Naive thymus-derived CD4-positive, alpha-beta T cell (primary cell): ENCODE measurements at regions not wholly inside any gene's neighbourhood (a gene's known extent, or its start where the extent isn't known, plus 50 kb on each side); places are given as distances from the start of the nearest gene placed in this dataset.

Experiments
- ATAC-seq: fragments of 150-1000 bp; cut with Tn5 transposase; 2 replicates; pipeline ENCODE4 v1.10.0; 2021; ENCODE audit warnings: mild to moderate bottlenecking, moderate library complexity
- CTCF ChIA-PET: fragments of 350-600 bp; sonication (Branson Sonifier 250); formaldehyde crosslinking; loops from one replicate; lab custom pipeline; 2021; ENCODE audit warnings: antibody characterized with exemption; lab: Charles Lee
- POLR2A ChIA-PET: fragments of 350-600 bp; sonication (Branson Sonifier 250); formaldehyde crosslinking; loops from one replicate; lab custom pipeline; 2021; ENCODE audit warnings: antibody characterized with exemption, inconsistent platforms; lab: Charles Lee
- DNase-seq, 9 donors: peaks; one replicate each; pipeline versions ENCODE4 v3.0.0 to v3.0.0-alpha.2; 2020 to 2022; ENCODE audit warnings: mixed read lengths in 1 of 9
- H3K27ac ChIP-seq: one replicate; pipeline ENCODE4 v1.7.0; 2013; ENCODE audit warnings: mild to moderate bottlenecking, low read depth, low read length, moderate library complexity
- H3K27me3 ChIP-seq, 2 donors: one replicate each; pipeline ENCODE4 v1.7.0; 2013; ENCODE audit warnings: low read length in 2 of 2, mild to moderate bottlenecking in 2 of 2, moderate library complexity in 2 of 2; ENCODE audit not compliant: control insufficient read depth in 2 of 2, insufficient read depth in 2 of 2
- H3K36me3 ChIP-seq, 3 experiments: 1 replicate in 2 of 3; 2 replicates in 1 of 3; pipeline ENCODE4 v1.7.0; 2013; ENCODE audit warnings: low read length in 3 of 3, mild to moderate bottlenecking in 3 of 3, moderate library complexity in 1 of 3; ENCODE audit not compliant: insufficient read depth in 3 of 3, control insufficient read depth in 2 of 3
- H3K4me1 ChIP-seq, 2 donors: one replicate each; pipeline ENCODE4 v1.7.0; 2013; ENCODE audit warnings: low read length in 2 of 2, mild to moderate bottlenecking in 2 of 2, moderate library complexity in 1 of 2; ENCODE audit not compliant: control insufficient read depth in 2 of 2, insufficient read depth in 2 of 2
- H3K4me3 ChIP-seq: 2 replicates; pipeline ENCODE4 v1.7.0; 2013; ENCODE audit warnings: mild to moderate bottlenecking, low read length
- H3K9me3 ChIP-seq, 3 experiments: 1 replicate in 2 of 3; 2 replicates in 1 of 3; pipeline ENCODE4 v1.7.0; 2013; ENCODE audit warnings: low read length in 3 of 3; ENCODE audit not compliant: control insufficient read depth in 2 of 3
- H3K27ac Mint-ChIP-seq, 9 donors: one replicate each; pipeline ENCODE4 v1.8.0; 2020 to 2022; ENCODE audit warnings: mixed read lengths in 9 of 9, mild to moderate bottlenecking in 8 of 9, moderate library complexity in 5 of 9, inconsistent platforms in 2 of 9
- H3K27me3 Mint-ChIP-seq, 5 donors: one replicate each; pipeline ENCODE4 v1.8.0; 2021 to 2022; ENCODE audit warnings: mixed read lengths in 5 of 5, mild to moderate bottlenecking in 1 of 5
- H3K36me3 Mint-ChIP-seq, 5 donors: one replicate each; pipeline ENCODE4 v1.8.0; 2020 to 2022; ENCODE audit warnings: mixed read lengths in 5 of 5, mild to moderate bottlenecking in 3 of 5, inconsistent platforms in 1 of 5
- H3K4me1 Mint-ChIP-seq, 7 donors: one replicate each; pipeline ENCODE4 v1.8.0; 2020 to 2022; ENCODE audit warnings: mixed read lengths in 7 of 7, mild to moderate bottlenecking in 3 of 7, inconsistent platforms in 1 of 7
- H3K4me3 Mint-ChIP-seq, 10 donors: one replicate each; pipeline ENCODE4 v1.8.0; 2020 to 2022; ENCODE audit warnings: mild to moderate bottlenecking in 10 of 10, mixed read lengths in 10 of 10, moderate library complexity in 6 of 10, inconsistent platforms in 2 of 10
- H3K9me3 Mint-ChIP-seq, 11 donors: one replicate each; pipeline ENCODE4 v1.8.0; 2020 to 2022; ENCODE audit warnings: mixed read lengths in 11 of 11, mild to moderate bottlenecking in 4 of 11, inconsistent platforms in 1 of 11, moderate library complexity in 1 of 11
- intact Hi-C, 2 donors: fragments of 100-400 bp; cut with micrococcal nuclease; formaldehyde crosslinking; loops; one replicate each; pipeline ENCODE4 v1.15.1; 2023

GRCh38 chr10:29030900-29031299 lies 258.0 kb upstream of the LYZL1 start:
- no peaks in the 10 kb centered on the region for H3K27me3 ChIP-seq
- H3K36me3 Mint-ChIP-seq, result no peaks in the 10 kb centered on the region
- H3K27ac Mint-ChIP-seq, result no peak overlapping the region
- no peak overlapping the region for H3K4me3 Mint-ChIP-seq
- H3K27me3 Mint-ChIP-seq, result peaks cover 0 to 32% (median 14%) of the 10 kb centered on the region in 5 donors
- no peaks in the 10 kb centered on the region for H3K36me3 ChIP-seq
- ATAC-seq (no peak), DNase-seq (no peak)
- ChIA-PET CTCF (no interaction called here), POLR2A (interaction anchor here (0.7 kb wide), 1 partner anchor 1456 kb away, joined by 3 read pairs; no protein-coding TSS in a partner anchor)
- no peaks in the 10 kb centered on the region for H3K4me1 Mint-ChIP-seq
- no peak overlapping the region for H3K4me3 ChIP-seq
- intact Hi-C loops, result no loop called here
- H3K9me3 ChIP-seq, result no peaks in the 10 kb centered on the region
- no peak overlapping the region for H3K27ac ChIP-seq
- no peaks in the 10 kb centered on the region for H3K4me1 ChIP-seq
- peaks cover 0 to 3% (median 0%) of the 10 kb centered on the region in 11 donors for H3K9me3 Mint-ChIP-seq

- DNase-seq, result no peak
- POLR2A ChIA-PET, result no interaction called here
- intact Hi-C loops, result no loop called here
- no peaks in the 10 kb centered on the region for H3K36me3 ChIP-seq
- H3K27ac Mint-ChIP-seq, result no peak overlapping the region
- H3K4me3 Mint-ChIP-seq, result no peak overlapping the region
- ATAC-seq, result no peak
- H3K4me1 ChIP-seq, result no peaks in the 10 kb centered on the region
- CTCF ChIA-PET, result no interaction called here
- no peaks in the 10 kb centered on the region for H3K27me3 ChIP-seq
- H3K4me3 ChIP-seq, result no peak overlapping the region
- H3K36me3 Mint-ChIP-seq, result no peaks in the 10 kb centered on the region
- H3K9me3 ChIP-seq, result no peaks in the 10 kb centered on the region
- H3K4me1 Mint-ChIP-seq, result no peaks in the 10 kb centered on the region
- no peak overlapping the region for H3K27ac ChIP-seq
- peaks cover 0 to 5% (median 0%) of the 10 kb centered on the region in 11 donors for H3K9me3 Mint-ChIP-seq
- H3K27me3 Mint-ChIP-seq, result peaks cover 0 to 33% (median 14%) of the 10 kb centered on the region in 5 donors
These were observed 256.7 kb upstream of the LYZL1 start for GRCh38 chr10:29032169-29032568.

GRCh38 chr10:29033311-29033940 lies 255.4 kb upstream of the LYZL1 start:
- no peak overlapping the region for H3K27ac Mint-ChIP-seq

GRCh38 chr10:29034592-29034991 lies 254.3 kb upstream of the LYZL1 start:
- peaks cover 0 to 5% (median 0%) of the 10 kb centered on the region in 11 donors for H3K9me3 Mint-ChIP-seq
- no peaks in the 10 kb centered on the region for H3K36me3 Mint-ChIP-seq
- H3K4me1 Mint-ChIP-seq, result no peaks in the 10 kb centered on the region
- Histone ChIP-seq H3K4me3 (no peak overlapping the region), H3K36me3 (no peaks in the 10 kb centered on the region), H3K4me1 (no peaks in the 10 kb centered on the region), H3K27me3 (no peaks in the 10 kb centered on the region), H3K9me3 (no peaks in the 10 kb centered on the region), H3K27ac (no peak overlapping the region)
- ATAC-seq (no peak), DNase-seq (no peak)
- peaks cover 0 to 30% (median 22%) of the 10 kb centered on the region in 5 donors for H3K27me3 Mint-ChIP-seq
- H3K27ac Mint-ChIP-seq, result no peak overlapping the region
- intact Hi-C loops, result no loop called here
- H3K4me3 Mint-ChIP-seq, result no peak overlapping the region
- ChIA-PET CTCF (no interaction called here), POLR2A (no interaction called here)

More at GRCh38 chr10:29033311-29033940, 255.4 kb upstream of the LYZL1 start:
- ChIA-PET POLR2A (no interaction called here), CTCF (interaction anchor here (1.0 kb wide), 1 partner anchor 10 kb away, joined by 3 read pairs; no protein-coding TSS in a partner anchor)
- no peaks in the 10 kb centered on the region for H3K27me3 ChIP-seq
- DNase-seq, result no peak
- no peak overlapping the region for H3K27ac ChIP-seq
- no peak overlapping the region for H3K4me3 ChIP-seq
- Mint-ChIP-seq H3K9me3 (peaks cover 0 to 5% (median 0%) of the 10 kb centered on the region in 11 donors), H3K4me3 (no peak overlapping the region), H3K36me3 (no peaks in the 10 kb centered on the region), H3K4me1 (no peaks in the 10 kb centered on the region), H3K27me3 (peaks cover 0 to 36% (median 19%) of the 10 kb centered on the region in 5 donors)
- intact Hi-C loops, result no loop called here
- no peaks in the 10 kb centered on the region for H3K4me1 ChIP-seq
- no peaks in the 10 kb centered on the region for H3K36me3 ChIP-seq
- H3K9me3 ChIP-seq, result no peaks in the 10 kb centered on the region
- no peak for ATAC-seq

GRCh38 chr10:29035721-29036120 lies 253.1 kb upstream of the LYZL1 start:
- Mint-ChIP-seq H3K9me3 (peaks cover 0 to 11% (median 4%) of the 10 kb centered on the region in 11 donors), H3K4me1 (peaks cover 0 to under 1% (median 0%) of the 10 kb centered on the region in 7 donors), H3K27me3 (peaks cover 0 to 34% (median 20%) of the 10 kb centered on the region in 5 donors), H3K36me3 (peaks cover 0 to 5% (median 0%) of the 10 kb centered on the region in 5 donors), H3K4me3 (no peak overlapping the region), H3K27ac (no peak overlapping the region)
- no peak overlapping the region for H3K27ac ChIP-seq
- ChIA-PET CTCF (no interaction called here), POLR2A (no interaction called here)
- no peaks in the 10 kb centered on the region for H3K9me3 ChIP-seq
- H3K36me3 ChIP-seq, result no peaks in the 10 kb centered on the region
- intact Hi-C loops, result no loop called here
- no peaks in the 10 kb centered on the region for H3K4me1 ChIP-seq
- ATAC-seq (no peak), DNase-seq (no peak)
- no peaks in the 10 kb centered on the region for H3K27me3 ChIP-seq
- no peak overlapping the region for H3K4me3 ChIP-seq

GRCh38 chr10:29037348-29038113 lies 251.3 kb upstream of the LYZL1 start:
- Mint-ChIP-seq H3K36me3 (peaks cover 0 to 6% (median 0%) of the 10 kb centered on the region in 5 donors), H3K9me3 (peaks cover 0 to 13% (median 6%) of the 10 kb centered on the region in 11 donors), H3K4me3 (no peak overlapping the region), H3K27ac (no peak overlapping the region), H3K27me3 (peaks cover 0 to 36% (median 21%) of the 10 kb centered on the region in 5 donors), H3K4me1 (peaks cover 0 to 1% (median 0%) of the 10 kb centered on the region in 7 donors)
- DNase-seq (no peak), ATAC-seq (no peak)
- H3K36me3 ChIP-seq, result no peaks in the 10 kb centered on the region
- H3K9me3 ChIP-seq, result no peaks in the 10 kb centered on the region
- intact Hi-C loops, result no loop called here
- H3K27me3 ChIP-seq, result no peaks in the 10 kb centered on the region
- POLR2A ChIA-PET, result no interaction called here
- H3K4me3 ChIP-seq, result no peak overlapping the region
- H3K27ac ChIP-seq, result no peak overlapping the region
- H3K4me1 ChIP-seq, result no peaks in the 10 kb centered on the region
- CTCF ChIA-PET, result interaction anchor here (0.6 kb wide), 1 partner anchor 1111 kb away, joined by 3 read pairs; no protein-coding TSS in a partner anchor
